ENCODE measurements at regions not wholly inside any gene's neighbourhood (a gene's known extent, or its start where the extent isn't known, plus 50 kb on each side); places are given as distances from the start of the nearest gene placed in this dataset.
A peak's percentile ranks its signal among the peaks of the same experiment; 100 is the strongest.
"Not testable (repeated sequence)": the region's sequence is repeated elsewhere in the genome, so short reads cannot be mapped to it uniquely, and the experiment has no call there.

GRCh38 chr10:57102236-57102635 lies 741.2 kb upstream of the ZWINT start:
- DNase-seq: no peak

- DNase-seq: no peak
These were observed 737.1 kb upstream of the ZWINT start for GRCh38 chr10:57098146-57098545.

GRCh38 chr10:57096044-57096443 lies 735.0 kb upstream of the ZWINT start:
- no peak for DNase-seq

GRCh38 chr10:57094965-57095364 lies 733.9 kb upstream of the ZWINT start:
- no peak for DNase-seq

GRCh38 chr10:57094083-57094482 lies 733.0 kb upstream of the ZWINT start:
- no peak for DNase-seq

GRCh38 chr10:57053530-57053929 lies 692.5 kb upstream of the ZWINT start:
- no peak for DNase-seq

GRCh38 chr10:57049096-57049495 lies 688.0 kb upstream of the ZWINT start:
- DNase-seq: no peak

GRCh38 chr10:57038531-57038930 lies 677.5 kb upstream of the ZWINT start:
- DNase-seq: no peak

GRCh38 chr10:57035310-57035709 lies 674.3 kb upstream of the ZWINT start:
- no peak for DNase-seq

GRCh38 chr10:57032301-57032700 lies 671.2 kb upstream of the ZWINT start:
- not testable (repeated sequence) for DNase-seq

GRCh38 chr10:57031346-57031745 lies 670.3 kb upstream of the ZWINT start:
- DNase-seq: no peak

GRCh38 chr10:57026307-57026706 lies 665.2 kb upstream of the ZWINT start:
- DNase-seq: no peak

- DNase-seq: no peak
These were observed 662.6 kb upstream of the ZWINT start for GRCh38 chr10:57023626-57024025.

- DNase-seq: no peak
These were observed 657.4 kb upstream of the ZWINT start for GRCh38 chr10:57018452-57018851.

- no peak for DNase-seq
These were observed 656.4 kb upstream of the ZWINT start for GRCh38 chr10:57017356-57018037.

GRCh38 chr10:57015595-57016318 lies 654.7 kb upstream of the ZWINT start:
- DNase-seq: peak; percentile 7

- no peak for DNase-seq
These were observed 654.1 kb upstream of the ZWINT start for GRCh38 chr10:57015187-57015586.

- no peak for DNase-seq
These were observed 653.7 kb upstream of the ZWINT start for GRCh38 chr10:57014758-57015157.

GRCh38 chr10:57008189-57008588 lies 647.1 kb upstream of the ZWINT start:
- DNase-seq: no peak

GRCh38 chr10:56991591-56992069 lies 630.6 kb upstream of the ZWINT start:
- DNase-seq: no peak

- DNase-seq: no peak
These were observed 614.5 kb upstream of the ZWINT start for GRCh38 chr10:56975513-56975912.

GRCh38 chr10:56973766-56974165 lies 612.7 kb upstream of the ZWINT start:
- DNase-seq: no peak

GRCh38 chr10:56943221-56943755 lies 582.2 kb upstream of the ZWINT start:
- no peak for DNase-seq

- DNase-seq: no peak
These were observed 573.5 kb upstream of the ZWINT start for GRCh38 chr10:56934515-56934914.
